HepG2 (cell line): ENCODE measurements at regions not wholly inside any gene's neighbourhood (a gene's known extent, or its start where the extent isn't known, plus 50 kb on each side); places are given as distances from the start of the nearest gene placed in this dataset.

Experiments used
- ATAC-seq: fragments of 200-7000 bp; cut with Tn5 transposase; 3 replicates; pipeline ENCODE4 v1.9.1; 2020; ENCODE audit warnings: mild to moderate bottlenecking, moderate library complexity
- BruUV-seq: library from RNA; stranded (reverse); fragments of 400-500 nt; replicated peaks from 2 replicates; lab custom pipeline; 2021; lab: Mats Ljungman, UMichigan
- CTCF ChIA-PET: fragments of 300-600 bp; formaldehyde crosslinking; extraction: SDS; loops from one replicate; lab custom pipeline; 2021; ENCODE audit warnings: low total read pairs, inconsistent platforms, low intra/inter-chr PET ratio; lab: Yijun Ruan, JAX
- POLR2A ChIA-PET: fragments of 350-600 bp; sonication (Branson Sonifier 250); formaldehyde crosslinking; loops from one replicate; lab custom pipeline; 2020; ENCODE audit warnings: antibody characterized with exemption, inconsistent platforms; lab: Yijun Ruan, JAX
- DNase-seq: peaks from one replicate; pipeline ENCODE4 v3.0.0-alpha.2; 2015; ENCODE audit warnings: low spot score
- FAIRE-seq: peaks from 3 replicates; lab custom pipeline; 2011; peaks lifted over from hg19 to GRCh38; lab: Jason Lieb, UNC
- H2AFZ ChIP-seq: one replicate; pipeline ENCODE4 v1.6.1; 2011; ENCODE audit warnings: low read length, inconsistent platforms
- H3K27ac ChIP-seq: fragments of 300-600 bp; 3 replicates; pipeline ENCODE4 v1.8.0; 2011; ENCODE audit warnings: mixed run types, mild to moderate bottlenecking, mixed read lengths, low read length, inconsistent platforms; ENCODE audit not compliant: insufficient read depth; ENCODE audit errors: extremely low read length
- H3K27me3 ChIP-seq, 2 experiments: fragments of 200-600 bp in 1 of 2; 2 replicates in 1 of 2; 3 replicates in 1 of 2; pipeline versions ENCODE4 v1.6.0 to v1.8.0; 2011; ENCODE audit warnings: low read length in 2 of 2, mild to moderate bottlenecking in 2 of 2, moderate library complexity in 2 of 2, inconsistent platforms in 1 of 2; ENCODE audit not compliant: insufficient read depth in 2 of 2, control insufficient read depth in 1 of 2
- H3K36me3 ChIP-seq, 2 experiments: fragments of 200-600 bp in 1 of 2; replicated peaks in 1 of 2; 2 replicates in 1 of 2; 3 replicates in 1 of 2; pipeline versions ENCODE4 v1.5.1 to v1.8.0; 2011; ENCODE audit warnings: low read length in 2 of 2, inconsistent platforms in 1 of 2; ENCODE audit not compliant: insufficient read depth in 2 of 2, control insufficient read depth in 1 of 2
- H3K4me1 ChIP-seq: 2 replicates; pipeline ENCODE4 v1.5.1; 2012; ENCODE audit warnings: low read length, inconsistent platforms; ENCODE audit not compliant: insufficient read depth
- H3K4me2 ChIP-seq: 2 replicates; pipeline ENCODE4 v1.6.0; 2011; ENCODE audit warnings: low read depth, low read length, inconsistent platforms
- H3K4me3 ChIP-seq, 3 experiments: fragments of 200-600 bp in 1 of 3; sonication (generic), shearing (Covaris generic) in 1 of 3; replicated peaks in 1 of 3; 2 replicates each; pipeline ENCODE4 v1.5.1; 2011 to 2016; ENCODE audit warnings: low read length in 3 of 3, inconsistent platforms in 2 of 3, low read depth in 2 of 3, mild to moderate bottlenecking in 2 of 3, control low read depth in 1 of 3, mixed read lengths in 1 of 3; ENCODE audit not compliant: insufficient read depth in 1 of 3
- H3K79me2 ChIP-seq: one replicate; pipeline ENCODE4 v1.6.1; 2011; ENCODE audit warnings: low read length, inconsistent platforms; ENCODE audit not compliant: insufficient read depth
- H3K9ac ChIP-seq: 2 replicates; pipeline ENCODE4 v1.6.0; 2011; ENCODE audit warnings: mild to moderate bottlenecking, low read depth, low read length, inconsistent platforms; ENCODE audit not compliant: insufficient read depth
- H3K9me3 ChIP-seq: 2 replicates; pipeline ENCODE4 v1.5.1; 2012; ENCODE audit warnings: mild to moderate bottlenecking, low read length
- H4K20me1 ChIP-seq: 2 replicates; pipeline ENCODE4 v1.6.0; 2011; ENCODE audit warnings: inconsistent platforms, mild to moderate bottlenecking, low read length, moderate library complexity; ENCODE audit not compliant: insufficient read depth
- ARNT ChIP-seq: fragments of 450-650 bp; IDR thresholded peaks from 2 replicates; pipeline ENCODE4 v1.6.1; 2017
- ATF6 ChIP-seq: sonication (generic); formaldehyde crosslinking; conservative IDR thresholded peaks from 2 replicates; pipeline ENCODE4 v1.4.0; 2020; ENCODE audit warnings: missing genetic modification reagents
- DZIP1 ChIP-seq: sonication (generic); formaldehyde crosslinking; IDR thresholded peaks from 2 replicates; pipeline ENCODE4 v1.5.0; 2020; ENCODE audit warnings: mild to moderate bottlenecking, missing genetic modification reagents
- HNF4A ChIP-seq: sonication (generic); formaldehyde crosslinking; IDR thresholded peaks from 2 replicates; pipeline ENCODE4 v1.4.0; 2020; ENCODE audit warnings: missing genetic modification reagents
- PRDM10 ChIP-seq: sonication (generic); formaldehyde crosslinking; IDR thresholded peaks from 2 replicates; pipeline ENCODE4 v1.4.0; 2020; ENCODE audit warnings: low read depth, missing genetic modification reagents
- PRMT3 ChIP-seq: sonication (generic); formaldehyde crosslinking; IDR thresholded peaks from 2 replicates; pipeline ENCODE4 v1.8.1; 2022; ENCODE audit warnings: low read depth, mild to moderate bottlenecking, moderate library complexity, missing genetic modification reagents, borderline replicate concordance
- TFDP2 ChIP-seq: sonication (generic); formaldehyde crosslinking; IDR thresholded peaks from 2 replicates; pipeline ENCODE4 v1.4.0; 2020; ENCODE audit warnings: missing genetic modification reagents
- WGBS: methylation state at CpG from one replicate; pipeline ENCODE4 v1.1.6; 2017; ENCODE audit warnings: low lambda C conversion rate; 5-methylcytosine and 5-hydroxymethylcytosine counted together
- in situ Hi-C: cut with HindIII; loops from 2 replicates; pipeline ENCODE4 v1.10.0; 2017; ENCODE audit warnings: low pct_unique_long_range_greater_than_20kb; ENCODE audit not compliant: extremely low pct_ligation_motif_present
- intact Hi-C: fragments of 100-400 bp; cut with micrococcal nuclease; formaldehyde crosslinking; loops from one replicate; pipeline ENCODE4 v1.10.0; 2022; ENCODE audit not compliant: unreplicated experiment

GRCh38 chr4:152087335-152087734, 326.5 kb upstream of the GATB start:
- BruUV-seq, result no TSS peak
- ChIA-PET CTCF (no interaction called here), POLR2A (no interaction called here)
- no peaks in the 10 kb centered on the region for H3K4me1 ChIP-seq
- H3K36me3 ChIP-seq, result no peaks in the 10 kb centered on the region
- intact Hi-C loops (no loop called here), in situ Hi-C loops (no loop called here)
- H3K4me3 ChIP-seq, result no peak overlapping the region
- no peak overlapping the region for H3K27ac ChIP-seq
- no peak overlapping the region for H3K4me2 ChIP-seq
- FAIRE-seq, result no peak
- no peaks in the 10 kb centered on the region for H3K79me2 ChIP-seq
- no peaks in the 10 kb centered on the region for H4K20me1 ChIP-seq
- DNase-seq, result peak; percentile 13
- no peaks in the 10 kb centered on the region; a peak in 1 of 5 replicates for H3K27me3 ChIP-seq
- no peak overlapping the region for H3K9ac ChIP-seq
- ATAC-seq, result peak; percentile 57; the same call in 2 of the 3 replicates
- no peak overlapping the region for H2AFZ ChIP-seq
- H3K9me3 ChIP-seq, result no peaks in the 10 kb centered on the region
- WGBS, result 8% methylated on average over 6 of the region's 6 CpGs
- TF ChIP-seq TFDP2 (CRISPR knock-in tag) (no peak), DZIP1 (CRISPR knock-in tag) (no peak), PRDM10 (no peak), PRMT3 (CRISPR knock-in tag) (no peak), HNF4A (CRISPR knock-in tag) (peak; percentile 43; the same call in 1 of the 2 replicates), ARNT (no peak), ATF6 (CRISPR knock-in tag) (no peak)
